ENCODE measurements at regions not wholly inside any gene's neighbourhood (a gene's known extent, or its start where the extent isn't known, plus 50 kb on each side); places are given as distances from the start of the nearest gene placed in this dataset.

DNA sequence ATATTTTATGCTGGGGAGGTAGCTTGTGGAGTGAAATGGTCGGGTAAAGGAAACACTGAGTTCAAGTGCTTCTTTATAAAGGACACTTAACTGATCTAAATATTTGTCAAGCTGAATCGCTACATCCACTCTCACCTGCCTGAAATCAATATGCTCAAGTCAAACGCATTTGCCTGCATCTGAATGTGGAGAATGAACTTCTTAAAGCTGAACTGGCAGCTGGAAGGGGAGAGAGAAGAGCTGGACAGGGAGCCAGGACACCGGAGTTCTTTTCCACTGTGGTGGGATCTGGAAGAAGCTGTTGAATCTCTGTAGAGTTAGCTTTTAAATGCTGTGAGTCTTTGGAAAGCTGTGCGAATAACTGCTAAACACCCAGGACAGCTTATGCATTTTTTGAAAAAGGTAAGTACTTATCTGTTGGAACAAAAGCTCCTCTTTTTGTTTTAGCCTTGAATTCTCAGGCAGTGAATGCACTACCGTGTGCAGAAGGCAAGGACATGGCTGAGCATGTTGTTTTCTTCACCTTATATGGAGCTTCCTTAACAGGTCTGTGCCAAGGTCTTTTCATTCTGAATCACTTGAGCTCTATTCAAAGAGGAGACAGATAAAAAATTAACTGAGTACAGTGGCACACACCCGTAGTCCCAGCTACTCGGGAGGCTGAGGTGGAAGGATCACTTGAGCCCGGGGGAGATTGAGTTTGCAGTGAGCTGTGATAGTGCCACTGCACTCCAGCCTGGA, 74.2 kb upstream of the KLF7 start:
- no peak for TF ChIP-seq ZBTB7A (IDR thresholded peaks at IDR 0.05; ENCODE audit: low read depth)
- no peak for TF ChIP-seq RAD21 (IDR thresholded peaks at IDR 0.05; ENCODE audit: low read depth)

DNA sequence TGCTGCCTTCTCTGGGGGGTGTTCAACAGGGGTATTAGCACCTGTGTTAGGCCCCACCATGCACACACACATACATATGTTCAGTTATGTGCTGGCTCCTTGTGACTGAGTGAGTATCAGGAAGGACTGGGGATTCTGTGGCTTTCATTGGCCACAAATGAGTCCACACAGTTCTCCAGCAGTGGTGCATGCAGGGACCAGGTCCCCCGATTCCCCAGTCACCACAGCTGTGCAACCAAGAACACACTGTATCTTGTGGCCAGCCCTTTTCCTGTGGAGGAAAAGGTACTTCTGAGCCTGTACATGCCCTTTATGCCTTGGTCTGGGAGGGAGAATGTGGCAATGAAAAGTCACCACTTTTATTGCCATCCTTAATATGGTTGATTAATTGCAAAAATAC, 74.9 kb upstream of the KLF7 start:
- TF ChIP-seq EGR1 (IDR thresholded peaks at IDR 0.05) (no peak), NFIC (IDR thresholded peaks at IDR 0.05) (no peak), YY1 (IDR thresholded peaks at IDR 0.05; ENCODE audit: low read depth) (no peak), FOXM1 (IDR thresholded peaks at IDR 0.05; ENCODE audit: borderline replicate concordance, low read depth) (no peak), ZBTB7A (IDR thresholded peaks at IDR 0.05; ENCODE audit: low read depth) (no peak)
- TF ChIP-seq, protein P1, sequence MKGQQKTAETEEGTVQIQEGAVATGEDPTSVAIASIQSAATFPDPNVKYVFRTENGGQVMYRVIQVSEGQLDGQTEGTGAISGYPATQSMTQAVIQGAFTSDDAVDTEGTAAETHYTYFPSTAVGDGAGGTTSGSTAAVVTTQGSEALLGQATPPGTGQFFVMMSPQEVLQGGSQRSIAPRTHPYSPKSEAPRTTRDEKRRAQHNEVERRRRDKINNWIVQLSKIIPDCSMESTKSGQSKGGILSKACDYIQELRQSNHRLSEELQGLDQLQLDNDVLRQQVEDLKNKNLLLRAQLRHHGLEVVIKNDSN (IDR thresholded peaks at IDR 0.05), result no peak
- TF ChIP-seq, protein P2, sequence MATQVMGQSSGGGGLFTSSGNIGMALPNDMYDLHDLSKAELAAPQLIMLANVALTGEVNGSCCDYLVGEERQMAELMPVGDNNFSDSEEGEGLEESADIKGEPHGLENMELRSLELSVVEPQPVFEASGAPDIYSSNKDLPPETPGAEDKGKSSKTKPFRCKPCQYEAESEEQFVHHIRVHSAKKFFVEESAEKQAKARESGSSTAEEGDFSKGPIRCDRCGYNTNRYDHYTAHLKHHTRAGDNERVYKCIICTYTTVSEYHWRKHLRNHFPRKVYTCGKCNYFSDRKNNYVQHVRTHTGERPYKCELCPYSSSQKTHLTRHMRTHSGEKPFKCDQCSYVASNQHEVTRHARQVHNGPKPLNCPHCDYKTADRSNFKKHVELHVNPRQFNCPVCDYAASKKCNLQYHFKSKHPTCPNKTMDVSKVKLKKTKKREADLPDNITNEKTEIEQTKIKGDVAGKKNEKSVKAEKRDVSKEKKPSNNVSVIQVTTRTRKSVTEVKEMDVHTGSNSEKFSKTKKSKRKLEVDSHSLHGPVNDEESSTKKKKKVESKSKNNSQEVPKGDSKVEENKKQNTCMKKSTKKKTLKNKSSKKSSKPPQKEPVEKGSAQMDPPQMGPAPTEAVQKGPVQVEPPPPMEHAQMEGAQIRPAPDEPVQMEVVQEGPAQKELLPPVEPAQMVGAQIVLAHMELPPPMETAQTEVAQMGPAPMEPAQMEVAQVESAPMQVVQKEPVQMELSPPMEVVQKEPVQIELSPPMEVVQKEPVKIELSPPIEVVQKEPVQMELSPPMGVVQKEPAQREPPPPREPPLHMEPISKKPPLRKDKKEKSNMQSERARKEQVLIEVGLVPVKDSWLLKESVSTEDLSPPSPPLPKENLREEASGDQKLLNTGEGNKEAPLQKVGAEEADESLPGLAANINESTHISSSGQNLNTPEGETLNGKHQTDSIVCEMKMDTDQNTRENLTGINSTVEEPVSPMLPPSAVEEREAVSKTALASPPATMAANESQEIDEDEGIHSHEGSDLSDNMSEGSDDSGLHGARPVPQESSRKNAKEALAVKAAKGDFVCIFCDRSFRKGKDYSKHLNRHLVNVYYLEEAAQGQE (IDR thresholded peaks at IDR 0.05; ENCODE audit: low read depth), result no peak

DNA sequence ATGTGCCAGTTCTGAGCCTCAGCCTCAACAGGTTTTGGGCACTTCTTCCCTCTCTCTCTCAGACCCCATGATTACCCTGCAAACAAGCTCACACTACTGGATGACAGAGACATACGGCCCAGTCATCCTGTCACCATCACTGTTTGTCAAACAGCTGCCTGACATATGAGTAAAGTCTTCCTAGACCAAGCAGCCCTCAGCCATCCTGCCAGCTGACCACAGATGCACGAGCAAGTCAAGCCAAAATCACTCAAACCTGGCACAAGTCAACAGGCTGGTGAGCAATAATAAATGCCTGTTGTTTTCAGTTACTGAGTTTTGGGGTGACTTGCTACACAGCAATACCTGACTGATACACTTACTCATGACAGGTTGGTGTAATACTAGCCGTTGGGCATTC, 75.5 kb upstream of the KLF7 start:
- TF ChIP-seq, protein P2 (IDR thresholded peaks at IDR 0.05; ENCODE audit: low read depth), result no peak
- TF ChIP-seq TCF12 (IDR thresholded peaks at IDR 0.05; ENCODE audit: low read depth) (no peak), CREB1 (IDR thresholded peaks at IDR 0.05; ENCODE audit: low read depth) (no peak), CEBPB (IDR thresholded peaks at IDR 0.05) (no peak), ZBTB7A (IDR thresholded peaks at IDR 0.05; ENCODE audit: low read depth) (no peak), YY1 (IDR thresholded peaks at IDR 0.05; ENCODE audit: low read depth) (no peak), TAF1 (IDR thresholded peaks at IDR 0.05; ENCODE audit: low read depth) (no peak), TEAD4 (IDR thresholded peaks at IDR 0.05) (no peak), RAD21 (IDR thresholded peaks at IDR 0.05; ENCODE audit: low read depth) (no peak), FOXM1 (IDR thresholded peaks at IDR 0.05; ENCODE audit: borderline replicate concordance, low read depth) (no peak), EP300 (IDR thresholded peaks at IDR 0.05; ENCODE audit: borderline replicate concordance) (no peak), NFIC (IDR thresholded peaks at IDR 0.05) (no peak), EGR1 (IDR thresholded peaks at IDR 0.05) (no peak)
- TF ChIP-seq, protein P1 (IDR thresholded peaks at IDR 0.05), result no peak
- TF ChIP-seq, protein P3, sequence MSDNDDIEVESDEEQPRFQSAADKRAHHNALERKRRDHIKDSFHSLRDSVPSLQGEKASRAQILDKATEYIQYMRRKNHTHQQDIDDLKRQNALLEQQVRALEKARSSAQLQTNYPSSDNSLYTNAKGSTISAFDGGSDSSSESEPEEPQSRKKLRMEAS (IDR thresholded peaks at IDR 0.05), result no peak

DNA sequence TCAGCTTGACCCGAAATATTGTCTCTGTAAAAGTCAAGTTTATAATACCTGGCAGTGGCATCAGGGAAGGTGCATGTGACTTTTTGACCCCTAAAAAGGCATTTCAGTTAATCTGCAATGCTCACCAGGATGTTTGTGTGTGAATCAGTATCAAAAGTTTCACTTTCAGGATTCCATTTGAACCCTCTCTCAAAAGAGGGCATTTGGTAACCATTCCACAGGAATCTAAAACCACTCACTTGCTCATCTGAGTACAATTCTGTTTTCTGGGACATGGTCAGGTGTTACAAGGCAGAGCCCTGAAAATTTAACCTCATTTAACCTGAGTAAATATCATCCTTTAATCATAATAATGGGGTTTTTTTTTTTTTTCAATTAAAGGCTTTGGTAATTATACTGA, 77.9 kb upstream of the KLF7 start:
- TF ChIP-seq ZBTB7A (IDR thresholded peaks at IDR 0.05; ENCODE audit: low read depth), result no peak

DNA sequence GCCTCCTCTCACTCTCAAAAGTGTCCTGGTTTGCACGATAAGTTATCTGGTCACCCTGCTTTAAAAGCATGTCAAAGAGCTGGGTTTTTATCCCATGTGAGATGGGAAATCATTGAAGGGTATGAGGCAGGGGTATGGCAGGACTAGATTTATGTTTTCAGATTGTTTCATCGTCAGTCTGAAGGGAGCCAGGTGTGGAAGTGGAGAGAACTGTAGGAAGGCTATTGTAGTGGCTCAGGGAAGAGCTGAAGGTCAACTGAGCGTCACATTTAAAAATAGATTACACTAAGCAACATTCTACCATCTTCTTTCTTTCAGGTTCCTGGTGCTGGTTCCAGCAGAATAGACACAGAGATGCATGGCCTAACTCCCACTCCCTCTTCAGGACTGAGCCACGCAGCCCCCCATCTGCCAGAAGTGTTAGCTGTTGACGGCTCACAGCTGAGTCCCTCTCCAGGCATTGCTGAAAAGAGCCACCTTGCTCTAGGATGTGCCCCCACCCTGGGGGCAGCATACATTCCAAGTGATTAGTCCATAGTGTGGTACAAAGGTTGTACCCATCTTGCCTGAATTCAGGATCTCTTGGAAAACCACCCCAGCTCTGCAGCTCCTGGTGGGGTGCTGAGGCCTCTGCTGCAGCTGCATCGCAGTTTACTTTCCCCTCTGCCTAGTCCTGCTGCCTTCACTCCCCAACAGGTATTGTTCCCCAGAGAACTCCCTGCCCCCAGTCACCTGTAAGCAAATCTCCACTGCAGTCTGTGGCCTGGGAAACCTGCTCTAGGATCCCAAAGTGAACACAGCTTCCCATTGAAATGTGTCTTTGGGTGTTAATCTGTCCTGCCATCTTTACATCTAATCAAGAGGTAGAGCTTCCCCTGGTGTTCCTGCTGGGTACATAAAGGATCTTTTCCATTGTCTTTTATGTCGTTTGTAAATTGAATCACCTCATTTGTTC, 79.5 kb upstream of the KLF7 start:
- TF ChIP-seq YY1 (IDR thresholded peaks at IDR 0.05; ENCODE audit: low read depth), result no peak
- TF ChIP-seq FOXM1 (IDR thresholded peaks at IDR 0.05; ENCODE audit: borderline replicate concordance, low read depth), result no peak
- TF ChIP-seq, protein P3 (IDR thresholded peaks at IDR 0.05), result no peak
- no peak for TF ChIP-seq TEAD4 (IDR thresholded peaks at IDR 0.05)
- no peak for TF ChIP-seq RAD21 (IDR thresholded peaks at IDR 0.05; ENCODE audit: low read depth)
- no peak for TF ChIP-seq CEBPB (IDR thresholded peaks at IDR 0.05)
- TF ChIP-seq, protein P1 (IDR thresholded peaks at IDR 0.05), result no peak
- TF ChIP-seq TCF12 (IDR thresholded peaks at IDR 0.05; ENCODE audit: low read depth), result no peak

All from Ishikawa (cell line).